ENCODE measurements at regions not wholly inside any gene's neighbourhood (a gene's known extent, or its start where the extent isn't known, plus 50 kb on each side); places are given as distances from the start of the nearest gene placed in this dataset.

GRCh38 chr13:99123101-99124045 is 77.3 kb upstream of the UBAC2 start:
- DNase-seq (ENCODE audit: low spot score) = no peak

DNA sequence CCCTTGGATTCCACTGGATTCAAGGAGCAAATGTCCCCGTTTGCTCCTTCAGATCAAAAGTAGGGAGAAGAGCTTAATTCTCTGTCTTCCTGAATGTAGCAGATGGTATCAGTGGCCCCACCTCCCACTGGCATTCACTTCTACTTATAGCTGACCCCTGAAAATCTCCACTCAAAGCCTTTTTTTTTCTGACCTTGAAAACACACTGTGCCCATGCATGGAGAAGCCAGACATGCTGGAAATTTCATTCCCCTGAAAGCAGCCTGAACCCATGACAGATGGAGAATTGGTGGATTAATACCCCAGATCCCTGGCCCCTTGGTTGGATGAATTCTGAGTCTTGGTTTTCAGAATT is 76.6 kb upstream of the UBAC2 start:
- no peak for DNase-seq (ENCODE audit: low spot score)

DNA sequence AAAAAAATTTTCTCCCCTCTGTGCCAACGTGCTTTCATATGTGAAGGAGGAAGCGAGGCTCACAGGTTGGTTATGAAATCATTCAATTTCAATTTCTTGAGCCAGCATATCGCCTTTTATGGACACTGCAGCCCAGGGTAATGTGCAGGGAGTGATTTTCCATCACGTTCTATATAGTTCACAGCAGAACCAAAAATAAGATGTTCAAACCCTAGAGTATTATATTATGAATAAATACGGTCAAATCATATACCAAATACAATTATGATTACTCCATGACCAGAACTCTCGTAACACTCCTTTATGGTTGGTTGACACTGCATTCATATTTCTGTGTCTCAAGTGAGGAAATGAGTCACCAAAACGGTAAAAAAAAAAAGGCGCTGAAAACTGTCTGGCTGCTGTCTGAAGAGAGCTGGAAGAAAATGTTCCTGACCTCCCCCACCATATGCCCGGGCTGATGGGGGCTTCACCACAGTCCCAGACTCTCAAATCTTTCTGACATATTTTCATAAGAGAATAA is 75.8 kb upstream of the UBAC2 start:
- DNase-seq (ENCODE audit: low spot score) = no peak

- DNase-seq (ENCODE audit: low spot score) = no peak
Observed at GRCh38 chr13:99125326-99125915, 75.2 kb upstream of the UBAC2 start.

DNA sequence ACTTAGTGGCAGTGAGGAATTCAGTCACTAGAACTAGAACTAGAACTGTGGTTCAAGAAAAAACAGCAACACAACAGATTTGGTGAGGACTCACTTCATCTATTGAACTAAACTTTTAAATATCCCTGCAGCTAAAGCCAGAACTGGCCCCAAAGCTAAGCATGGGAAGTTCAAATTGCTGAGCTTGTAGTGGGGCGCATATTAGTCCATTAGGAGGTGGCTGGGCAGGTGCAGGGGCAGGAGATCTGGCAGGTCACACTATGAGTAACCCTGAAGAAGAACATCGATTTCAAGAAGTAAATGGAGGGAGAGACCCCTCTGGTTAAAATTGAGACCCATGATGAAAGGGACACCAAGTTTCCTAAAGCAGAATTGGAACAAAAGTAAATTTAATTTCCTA is 73.8 kb upstream of the UBAC2 start:
- no peak for DNase-seq (ENCODE audit: low spot score)

DNA sequence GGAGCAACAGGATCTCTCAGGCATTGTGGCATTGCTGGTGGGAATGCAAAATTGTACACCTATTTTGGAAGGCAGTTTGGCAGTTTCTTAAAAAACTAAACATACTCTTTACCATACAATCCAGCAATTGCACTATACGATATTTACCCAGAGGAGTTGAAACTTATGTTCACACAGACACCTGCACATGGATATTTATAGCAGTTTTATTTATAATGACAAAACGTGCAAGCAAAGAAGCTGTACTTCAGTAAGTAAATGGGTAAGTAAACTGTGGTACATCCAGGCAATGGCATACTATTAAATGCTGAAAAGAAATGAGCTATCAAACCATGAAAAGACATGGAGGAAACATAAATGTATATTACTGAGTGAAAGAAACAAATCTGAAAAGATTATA is 71.6 kb upstream of the UBAC2 start:
- no peak for DNase-seq (ENCODE audit: low spot score)

DNA sequence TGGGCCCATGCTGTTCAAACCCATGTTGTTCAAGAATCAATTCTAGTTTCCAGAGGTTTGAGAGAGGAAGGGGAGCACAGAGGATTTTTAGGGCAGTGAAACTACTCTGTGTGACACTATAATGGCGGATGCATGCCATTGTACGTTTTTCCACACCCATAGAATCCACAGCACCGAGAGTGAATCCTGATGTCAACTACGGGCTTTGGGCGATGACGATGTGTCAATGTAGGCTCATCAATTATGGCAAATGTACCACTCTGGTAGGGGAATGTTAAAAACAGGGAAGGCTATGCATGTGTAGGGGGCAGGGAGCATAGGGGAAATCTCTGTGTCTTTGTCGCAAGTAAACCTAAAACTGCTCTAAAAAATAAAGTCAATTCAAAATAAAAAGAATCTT is 70.7 kb upstream of the UBAC2 start:
- DNase-seq (ENCODE audit: low spot score) = no peak

DNA sequence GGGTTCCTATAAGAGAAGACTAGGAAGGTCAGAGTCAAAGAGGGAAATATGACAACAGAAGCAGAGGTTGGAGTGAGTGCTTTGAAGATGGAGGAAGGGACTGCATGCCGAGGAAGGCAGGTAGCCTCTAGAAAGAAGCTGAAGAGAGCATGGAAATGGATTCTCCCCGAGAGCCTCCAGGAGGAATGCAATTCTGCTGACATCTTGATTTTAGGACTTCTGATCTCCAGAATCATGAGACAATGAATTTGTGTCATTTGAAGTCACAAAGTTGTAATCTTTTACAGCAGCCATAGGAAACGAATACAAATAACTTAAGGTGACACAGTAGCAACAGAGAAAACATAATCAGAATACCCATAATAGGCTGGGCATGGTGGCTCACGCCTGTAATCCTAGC is 69.2 kb upstream of the UBAC2 start:
- DNase-seq (ENCODE audit: low spot score) = no peak

DNA sequence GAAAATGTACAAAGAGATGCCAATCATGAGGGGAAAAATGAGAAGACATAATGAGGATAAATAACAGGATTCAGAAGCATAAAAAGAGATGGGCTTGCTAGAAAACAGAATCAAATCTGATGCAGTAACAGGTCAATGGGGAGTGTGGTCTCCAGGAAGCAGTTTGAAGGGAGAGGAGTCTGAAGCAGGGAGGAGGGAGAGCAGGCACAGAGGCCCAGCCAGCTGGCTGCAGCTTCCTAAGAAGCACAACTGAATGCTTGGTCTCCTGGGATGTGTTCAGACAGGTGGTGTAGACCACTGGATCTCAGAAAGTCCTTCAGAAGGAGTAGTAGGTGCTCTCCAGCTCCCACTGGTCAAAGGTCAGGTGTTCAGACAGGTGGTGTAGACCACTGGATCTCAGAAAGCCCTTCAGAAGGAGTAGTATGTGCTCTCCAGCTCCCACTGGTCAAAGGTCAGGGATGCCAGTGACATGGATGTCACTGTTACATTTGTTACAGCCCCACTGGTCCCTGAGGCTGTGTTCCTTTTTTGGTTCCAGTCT is 68.3 kb upstream of the UBAC2 start:
- DNase-seq (ENCODE audit: low spot score) = no peak

DNA sequence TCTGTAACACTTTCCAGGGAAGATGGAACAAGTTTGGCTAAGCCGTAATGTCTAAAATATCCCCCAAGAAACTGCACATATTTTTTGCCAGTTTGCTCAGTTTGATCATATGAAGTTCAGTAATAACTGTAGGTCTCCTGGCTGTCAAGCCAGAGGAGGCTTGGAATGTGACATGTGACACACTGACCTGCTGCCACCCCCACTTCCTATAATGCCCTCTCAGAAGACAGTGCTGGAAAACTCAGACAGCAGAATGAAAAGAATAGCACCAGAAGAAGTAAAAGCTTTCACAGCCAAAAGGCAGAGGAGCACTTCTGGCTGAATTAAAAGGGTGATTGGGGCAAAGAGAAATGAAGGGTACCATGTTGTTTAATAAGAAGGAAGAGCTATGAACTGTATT is 67.4 kb upstream of the UBAC2 start:
- no peak for DNase-seq (ENCODE audit: low spot score)

DNA sequence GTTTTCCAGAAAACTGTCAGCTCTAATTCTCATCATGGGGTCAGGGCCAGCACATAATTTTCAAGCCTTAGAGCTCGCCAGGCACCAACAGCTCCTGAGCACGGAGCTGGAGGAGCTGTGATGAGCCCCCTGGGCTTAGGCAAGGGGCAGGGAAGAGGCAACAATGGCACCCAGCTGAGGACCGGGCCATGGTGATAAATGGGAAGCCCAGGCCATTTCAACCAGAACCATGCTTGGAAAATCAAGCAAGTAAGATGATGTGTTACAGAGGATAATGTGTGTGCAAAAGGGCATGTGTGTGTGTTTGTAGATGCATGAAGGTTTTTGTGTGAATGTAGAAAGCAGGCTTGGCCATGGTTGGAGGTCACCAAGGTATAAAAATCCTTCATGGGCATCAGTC is 66.8 kb upstream of the UBAC2 start:
- no peak for DNase-seq (ENCODE audit: low spot score)

- no peak for DNase-seq (ENCODE audit: low spot score)
Observed at GRCh38 chr13:99135591-99135990, 65.1 kb upstream of the UBAC2 start.

- no peak for DNase-seq (ENCODE audit: low spot score)
Observed at GRCh38 chr13:99136427-99136954, 64.2 kb upstream of the UBAC2 start.

GRCh38 chr13:99140831-99141230 is 59.8 kb upstream of the UBAC2 start:
- DNase-seq (ENCODE audit: low spot score) = no peak

DNA sequence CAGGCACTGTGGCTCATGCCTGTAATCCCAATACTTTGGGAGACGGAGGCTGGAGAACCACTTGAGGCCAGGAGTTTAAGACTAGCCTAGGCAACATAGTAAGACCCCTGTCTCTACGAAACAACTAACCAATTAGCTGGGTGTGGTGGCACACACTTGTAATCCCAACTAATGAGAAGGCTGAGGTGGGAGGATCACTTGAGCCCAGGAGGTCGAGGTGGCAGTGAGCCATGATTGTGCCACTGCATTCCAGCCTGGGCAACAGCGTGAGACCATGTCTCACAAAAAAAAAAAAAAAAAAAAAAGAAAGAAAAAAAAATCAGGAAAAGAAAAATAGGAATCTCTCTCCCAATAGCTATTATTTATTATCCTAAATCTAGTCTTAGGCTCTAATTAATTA is 56.8 kb upstream of the UBAC2 start:
- DNase-seq (ENCODE audit: low spot score) = no peak

DNA sequence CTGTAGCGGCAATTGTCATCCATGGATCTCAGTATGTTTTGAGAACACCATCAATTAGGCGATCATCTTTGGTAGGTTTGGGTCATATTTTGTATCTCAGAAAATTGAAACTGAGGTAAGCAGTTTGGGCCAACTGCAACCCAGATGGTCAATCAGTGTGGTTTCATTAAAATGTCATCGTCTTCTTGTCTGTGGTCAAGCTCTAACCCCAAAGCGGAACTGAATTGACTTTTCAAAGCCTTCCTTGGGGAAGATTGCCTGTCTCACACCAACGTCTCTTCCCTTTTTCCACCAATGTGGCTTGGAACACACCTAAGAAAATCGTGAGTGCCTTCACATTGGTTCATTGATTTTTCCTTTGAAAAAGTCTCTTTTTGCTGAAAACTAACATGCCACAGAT is 56.3 kb upstream of the UBAC2 start:
- no peak for DNase-seq (ENCODE audit: low spot score)

- DNase-seq (ENCODE audit: low spot score) = no peak
Observed at GRCh38 chr13:99145461-99145860, 55.2 kb upstream of the UBAC2 start.

GRCh38 chr13:99150575-99151361 is 49.9 kb upstream of the UBAC2 start:
- no peak for DNase-seq (ENCODE audit: low spot score)
